Ishikawa (cell line): ENCODE measurements at regions not wholly inside any gene's neighbourhood (a gene's known extent, or its start where the extent isn't known, plus 50 kb on each side); places are given as distances from the start of the nearest gene placed in this dataset.

Source experiments
- CEBPB ChIP-seq: IDR thresholded peaks from 2 replicates; pipeline ENCODE4 v1.6.1; 2012
- CREB1 ChIP-seq: IDR thresholded peaks from 2 replicates; pipeline ENCODE4 v1.6.1; 2012; ENCODE audit warnings: low read depth
- EGR1 ChIP-seq: IDR thresholded peaks from 2 replicates; pipeline ENCODE4 v1.6.1; 2012
- EP300 ChIP-seq: IDR thresholded peaks from 2 replicates; pipeline ENCODE4 v1.6.1; 2012; ENCODE audit warnings: borderline replicate concordance
- FOXM1 ChIP-seq: IDR thresholded peaks from 2 replicates; pipeline ENCODE4 v1.6.1; 2012; ENCODE audit warnings: low read depth, borderline replicate concordance
- NFIC ChIP-seq: IDR thresholded peaks from 2 replicates; pipeline ENCODE4 v1.6.1; 2012
- RAD21 ChIP-seq: IDR thresholded peaks from 2 replicates; pipeline ENCODE4 v1.6.1; 2012; ENCODE audit warnings: low read depth
- REST ChIP-seq: IDR thresholded peaks from 2 replicates; pipeline ENCODE4 v1.6.1; 2012; ENCODE audit warnings: low read depth, mild to moderate bottlenecking
- TAF1 ChIP-seq: IDR thresholded peaks from 2 replicates; pipeline ENCODE4 v1.6.1; 2012; ENCODE audit warnings: low read depth, mild to moderate bottlenecking
- TCF12 ChIP-seq: IDR thresholded peaks from 2 replicates; pipeline ENCODE4 v1.6.1; 2012; ENCODE audit warnings: low read depth
- TEAD4 ChIP-seq: IDR thresholded peaks from 2 replicates; pipeline ENCODE4 v1.6.1; 2012
- USF1 ChIP-seq: IDR thresholded peaks from 2 replicates; pipeline ENCODE4 v1.6.1; 2012
- YY1 ChIP-seq: IDR thresholded peaks from 2 replicates; pipeline ENCODE4 v1.6.1; 2012; ENCODE audit warnings: low read depth
- ZBTB7A ChIP-seq: IDR thresholded peaks from 2 replicates; pipeline ENCODE4 v1.6.1; 2012; ENCODE audit warnings: low read depth
- TF ChIP-seq, protein P1 (sequence below): IDR thresholded peaks from 2 replicates; pipeline ENCODE4 v1.6.1; 2012

- TF ChIP-seq TEAD4 = no peak
Observed at GRCh38 chr13:90872491-90873025, 474.9 kb upstream of the MIR17HG start.

DNA sequence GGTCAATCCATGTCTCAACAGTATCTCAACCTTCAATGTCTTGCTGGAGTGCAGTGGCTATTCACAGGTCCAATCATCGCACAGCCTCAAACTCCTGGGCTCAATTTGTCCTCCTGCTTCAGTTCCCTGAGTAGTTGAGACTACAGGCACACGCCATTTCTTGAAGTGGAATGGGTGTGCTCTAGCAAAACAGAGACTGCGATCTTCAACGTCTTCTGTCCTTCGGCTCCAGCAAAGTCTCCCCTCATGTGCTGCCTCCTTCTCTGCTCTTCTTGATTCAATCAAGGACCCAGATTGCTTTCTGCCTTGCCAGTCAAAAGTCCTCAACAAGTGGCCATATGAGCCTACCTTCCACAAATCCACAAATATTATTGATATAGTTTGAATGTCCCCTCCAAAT lies 466.7 kb upstream of the MIR17HG start:
- TF ChIP-seq TCF12 (no peak), TAF1 (no peak), FOXM1 (no peak), EP300 (no peak), REST (no peak), RAD21 (no peak), TEAD4 (no peak), CEBPB (no peak), USF1 (no peak)
- TF ChIP-seq, protein P1, sequence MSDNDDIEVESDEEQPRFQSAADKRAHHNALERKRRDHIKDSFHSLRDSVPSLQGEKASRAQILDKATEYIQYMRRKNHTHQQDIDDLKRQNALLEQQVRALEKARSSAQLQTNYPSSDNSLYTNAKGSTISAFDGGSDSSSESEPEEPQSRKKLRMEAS = no peak

DNA sequence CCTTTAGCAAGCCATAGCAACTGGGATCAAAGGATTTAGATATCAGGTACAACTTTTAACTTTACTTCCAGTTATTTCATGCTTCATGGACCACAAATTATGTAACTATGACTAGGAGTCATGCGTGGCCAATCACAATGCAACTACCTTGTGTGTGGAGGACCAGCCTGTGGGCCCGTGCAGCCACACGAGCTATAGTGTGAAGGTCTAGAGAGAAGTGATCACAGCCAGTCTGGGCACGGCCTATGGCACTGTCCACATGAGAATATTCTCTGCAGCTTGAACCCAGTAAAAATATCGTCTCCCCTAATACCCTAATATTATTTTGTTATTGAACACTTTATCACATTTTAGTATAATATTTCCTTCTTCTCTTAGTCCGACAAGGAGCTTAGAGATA lies 464.9 kb upstream of the MIR17HG start:
- TF ChIP-seq, protein P1 = peak; percentile 47; the same call in 1 of the 2 replicates
- TF ChIP-seq TEAD4 = no peak
- no peak for TF ChIP-seq FOXM1

- TF ChIP-seq RAD21 = peak; percentile 27; the same call in 1 of the 2 replicates
- TF ChIP-seq TCF12 = no peak
Observed at GRCh38 chr13:90883592-90883991, 463.9 kb upstream of the MIR17HG start.

GRCh38 chr13:90884066-90884465 lies 463.4 kb upstream of the MIR17HG start:
- no peak for TF ChIP-seq TEAD4
- TF ChIP-seq RAD21 = no peak
- TF ChIP-seq CEBPB = no peak
- no peak for TF ChIP-seq TCF12
- TF ChIP-seq CREB1 = no peak
- no peak for TF ChIP-seq TAF1
- TF ChIP-seq USF1 = no peak
- TF ChIP-seq FOXM1 = no peak
- no peak for TF ChIP-seq REST
- TF ChIP-seq NFIC = no peak
- no peak for TF ChIP-seq EGR1
- TF ChIP-seq YY1 = no peak
- TF ChIP-seq, protein P1 = no peak
- no peak for TF ChIP-seq EP300
- no peak for TF ChIP-seq ZBTB7A

- no peak for TF ChIP-seq EP300
- TF ChIP-seq ZBTB7A = no peak
- TF ChIP-seq, protein P1 = no peak
- TF ChIP-seq USF1 = no peak
- TF ChIP-seq FOXM1 = no peak
- no peak for TF ChIP-seq TEAD4
- no peak for TF ChIP-seq NFIC
- TF ChIP-seq RAD21 = no peak
- no peak for TF ChIP-seq TCF12
- TF ChIP-seq EGR1 = no peak
Observed at GRCh38 chr13:90889906-90890834, 457.3 kb upstream of the MIR17HG start.
